ENCODE measurements at regions not wholly inside any gene's neighbourhood (a gene's known extent, or its start where the extent isn't known, plus 50 kb on each side); places are given as distances from the start of the nearest gene placed in this dataset.
"Not testable (repeated sequence)": the region's sequence is repeated elsewhere in the genome, so short reads cannot be mapped to it uniquely, and the experiment has no call there.

GRCh38 chr6:85961746-85962145, 319.1 kb upstream of the SYNCRIP start:
- no peak for DNase-seq (ENCODE audit: low read depth)

- no peak for DNase-seq (ENCODE audit: low read depth)
Observed at GRCh38 chr6:85961125-85961524, 318.4 kb upstream of the SYNCRIP start.

GRCh38 chr6:85948481-85948880, 305.8 kb upstream of the SYNCRIP start:
- DNase-seq (ENCODE audit: low read depth) = no peak

GRCh38 chr6:85945459-85946185, 302.9 kb upstream of the SYNCRIP start:
- no peak for DNase-seq (ENCODE audit: low read depth)

- DNase-seq (ENCODE audit: low read depth) = no peak
Observed at GRCh38 chr6:85944776-85945175, 302.1 kb upstream of the SYNCRIP start.

GRCh38 chr6:85942844-85943243, 300.2 kb upstream of the SYNCRIP start:
- DNase-seq (ENCODE audit: low read depth) = no peak

- DNase-seq (ENCODE audit: low read depth) = no peak
Observed at GRCh38 chr6:85936916-85937315, 294.2 kb upstream of the SYNCRIP start.

- peak; percentile 4 for DNase-seq (ENCODE audit: low read depth)
Observed at GRCh38 chr6:85923013-85923430, 280.3 kb upstream of the SYNCRIP start.

GRCh38 chr6:85920782-85921181, 278.1 kb upstream of the SYNCRIP start:
- no peak for DNase-seq (ENCODE audit: low read depth)

- no peak for DNase-seq (ENCODE audit: low read depth)
Observed at GRCh38 chr6:85917522-85917921, 274.8 kb upstream of the SYNCRIP start.

- DNase-seq (ENCODE audit: low read depth) = no peak
Observed at GRCh38 chr6:85913001-85913400, 270.3 kb upstream of the SYNCRIP start.

GRCh38 chr6:85912582-85912981, 269.9 kb upstream of the SYNCRIP start:
- no peak for DNase-seq (ENCODE audit: low read depth)

- no peak for DNase-seq (ENCODE audit: low read depth)
Observed at GRCh38 chr6:85911067-85911466, 268.4 kb upstream of the SYNCRIP start.

- DNase-seq (ENCODE audit: low read depth) = not testable (repeated sequence)
Observed at GRCh38 chr6:85908120-85908519, 265.4 kb upstream of the SYNCRIP start.

GRCh38 chr6:85892346-85892745, 249.7 kb upstream of the SYNCRIP start:
- no peak for DNase-seq (ENCODE audit: low read depth)

- no peak for DNase-seq (ENCODE audit: low read depth)
Observed at GRCh38 chr6:85887461-85887860, 244.8 kb upstream of the SYNCRIP start.

- DNase-seq (ENCODE audit: low read depth) = no peak
Observed at GRCh38 chr6:85868685-85869084, 226.0 kb upstream of the SYNCRIP start.

- DNase-seq (ENCODE audit: low read depth) = no peak
Observed at GRCh38 chr6:85867595-85867994, 224.9 kb upstream of the SYNCRIP start.

GRCh38 chr6:85866758-85867401, 224.2 kb upstream of the SYNCRIP start:
- no peak for DNase-seq (ENCODE audit: low read depth)

GRCh38 chr6:85866370-85866730, 223.7 kb upstream of the SYNCRIP start:
- no peak for DNase-seq (ENCODE audit: low read depth)

- peak; percentile 11 for DNase-seq (ENCODE audit: low read depth)
Observed at GRCh38 chr6:85865420-85866369, 223.0 kb upstream of the SYNCRIP start.
